Hematopoietic multipotent progenitor cell (in vitro differentiated cells): ENCODE measurements at regions not wholly inside any gene's neighbourhood (a gene's known extent, or its start where the extent isn't known, plus 50 kb on each side); places are given as distances from the start of the nearest gene placed in this dataset.

Experiments
- DNase-seq, 3 donors: peaks; one replicate each; pipeline ENCODE4 v3.0.0-alpha.2; 2011 to 2015; ENCODE audit warnings: low read depth in 2 of 3, low spot score in 2 of 3

GRCh38 chr17:77875051-77875780 lies 83.3 kb upstream of the TNRC6C start:
- no peak for DNase-seq

- DNase-seq: peak in 2 of 3 donors; percentile 24 to 26
These were observed 82.5 kb upstream of the TNRC6C start for GRCh38 chr17:77875881-77876509.

- no peak for DNase-seq
These were observed 81.5 kb upstream of the TNRC6C start for GRCh38 chr17:77877036-77877435.

GRCh38 chr17:77877646-77878355 lies 80.7 kb upstream of the TNRC6C start:
- no peak for DNase-seq

DNA sequence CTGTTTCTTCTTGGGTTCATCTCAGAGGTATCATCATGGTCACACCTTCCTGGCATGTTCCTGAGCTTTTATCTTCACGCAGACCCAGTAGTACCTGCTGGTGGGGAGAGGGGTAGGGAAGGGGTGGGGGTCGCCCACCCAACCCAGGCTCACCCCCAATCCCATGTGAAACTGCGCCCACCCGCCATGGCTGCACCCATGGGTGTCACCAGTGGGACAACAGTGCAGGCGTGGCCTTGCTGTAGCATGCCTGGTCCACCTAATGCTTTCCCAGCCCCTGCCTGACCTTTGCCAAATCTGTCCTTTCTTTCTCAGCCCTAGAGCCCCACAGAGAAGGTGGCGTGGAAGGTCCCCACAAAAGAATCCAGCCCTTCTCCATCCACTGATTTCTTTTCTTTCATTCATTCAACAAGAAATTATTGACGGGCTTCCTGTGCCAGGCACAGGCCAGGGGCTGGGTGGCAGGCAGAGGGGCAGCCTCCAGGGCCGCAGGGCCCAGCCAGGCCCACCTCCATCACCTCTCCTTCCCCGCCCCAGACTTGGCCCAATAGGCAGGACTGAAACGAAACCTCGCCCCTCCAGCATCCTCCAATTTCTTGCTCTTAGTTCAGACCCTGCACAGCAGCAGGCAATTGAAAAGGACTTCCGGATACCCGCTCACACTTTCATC lies 79.1 kb upstream of the TNRC6C start:
- no peak for DNase-seq

GRCh38 chr17:77879896-77880280 lies 78.6 kb upstream of the TNRC6C start:
- no peak for DNase-seq

DNA sequence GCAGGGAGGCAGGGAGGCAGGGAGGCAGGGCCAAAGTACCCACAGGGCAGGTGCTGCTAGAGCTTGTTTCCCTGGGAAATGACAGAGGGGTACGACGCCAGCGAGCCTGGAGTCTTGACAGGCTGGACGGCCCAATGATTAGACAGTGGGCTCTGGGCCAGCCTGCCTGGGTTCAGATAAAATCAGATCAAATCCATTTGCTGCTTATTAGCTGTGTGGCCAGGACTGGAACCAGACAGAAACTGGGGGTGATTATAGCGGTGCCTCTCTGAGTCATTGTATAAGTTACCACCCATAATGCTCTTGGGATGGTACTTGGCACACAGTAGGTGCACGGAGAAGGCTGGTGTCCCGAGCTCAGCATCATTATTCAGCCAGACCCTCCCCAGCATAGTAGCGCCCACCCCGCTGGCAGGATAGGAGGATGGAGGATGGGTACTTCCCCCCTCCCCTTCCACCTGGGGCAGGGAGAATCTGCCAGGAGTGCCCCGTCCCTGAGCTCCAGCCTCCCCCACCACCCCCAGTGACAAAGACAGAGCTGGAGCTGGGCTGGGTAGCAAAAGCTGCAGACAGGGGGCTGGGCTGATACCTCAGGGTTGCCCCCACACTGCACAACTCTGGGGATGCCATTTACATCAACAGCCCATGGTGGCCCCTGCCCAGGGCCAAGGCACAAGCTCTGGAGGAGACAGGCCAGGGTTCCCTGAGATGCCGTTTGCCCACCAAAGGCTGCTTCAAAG lies 77.6 kb upstream of the TNRC6C start:
- no peak for DNase-seq

- DNase-seq: peak; percentile 42 to 97 (median 90)
These were observed 77.0 kb upstream of the TNRC6C start for GRCh38 chr17:77881545-77881944.

DNA sequence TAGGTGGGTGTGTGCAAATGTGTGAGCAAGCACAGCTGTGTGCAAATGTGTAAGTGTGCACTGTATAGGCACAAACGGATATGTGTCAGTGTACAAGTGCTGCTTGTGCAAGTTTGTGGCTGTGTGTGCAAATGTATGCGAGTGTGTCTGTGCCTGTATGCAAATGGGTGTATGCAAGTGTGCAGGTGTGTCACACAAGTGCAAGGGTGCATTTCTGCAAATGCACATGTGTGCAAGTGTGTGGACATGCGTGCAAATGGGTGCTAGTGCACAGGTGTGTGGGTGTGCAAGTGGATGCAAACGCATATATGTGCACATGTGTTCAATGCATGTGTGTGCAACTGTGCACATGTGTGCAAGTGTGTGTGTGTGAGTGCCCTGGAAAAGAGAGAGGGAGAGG lies 76.5 kb upstream of the TNRC6C start:
- DNase-seq: no peak

DNA sequence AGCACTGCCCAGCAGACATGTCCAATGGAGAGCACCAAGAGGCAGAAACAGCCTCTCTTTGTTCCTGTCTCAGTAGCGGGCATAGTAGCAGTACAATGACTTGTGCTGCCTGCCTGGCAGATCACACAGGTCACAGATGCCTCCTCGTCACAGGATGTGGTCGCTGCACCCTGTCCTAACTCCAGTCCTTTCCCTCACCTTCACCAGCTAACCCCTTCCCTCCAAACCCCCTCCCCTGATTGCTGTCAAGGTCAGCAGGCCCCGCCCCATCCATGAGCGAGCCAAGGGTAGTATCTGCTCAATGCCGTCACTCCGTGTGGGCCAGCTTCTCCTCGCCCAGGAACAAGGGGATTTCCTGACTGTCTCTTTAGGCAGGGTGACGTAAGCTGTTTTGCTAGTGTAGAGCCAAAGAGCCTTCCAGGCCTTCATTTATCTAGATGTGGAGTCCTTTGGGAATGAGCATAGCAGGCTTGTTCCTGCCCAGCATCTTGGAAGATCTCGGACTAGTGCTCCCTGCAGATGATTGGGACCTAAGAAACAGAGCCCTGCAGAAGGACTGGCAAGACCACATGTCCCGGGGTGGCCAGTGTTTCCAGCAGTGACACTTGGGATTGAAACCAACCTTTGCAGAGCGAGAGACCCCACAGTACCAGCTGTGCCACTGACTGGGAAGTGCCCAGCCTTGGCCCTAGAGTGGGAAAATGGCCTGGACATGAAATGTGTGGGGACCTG lies 75.9 kb upstream of the TNRC6C start:
- DNase-seq: peak; percentile 74 to 81 (median 75)

DNA sequence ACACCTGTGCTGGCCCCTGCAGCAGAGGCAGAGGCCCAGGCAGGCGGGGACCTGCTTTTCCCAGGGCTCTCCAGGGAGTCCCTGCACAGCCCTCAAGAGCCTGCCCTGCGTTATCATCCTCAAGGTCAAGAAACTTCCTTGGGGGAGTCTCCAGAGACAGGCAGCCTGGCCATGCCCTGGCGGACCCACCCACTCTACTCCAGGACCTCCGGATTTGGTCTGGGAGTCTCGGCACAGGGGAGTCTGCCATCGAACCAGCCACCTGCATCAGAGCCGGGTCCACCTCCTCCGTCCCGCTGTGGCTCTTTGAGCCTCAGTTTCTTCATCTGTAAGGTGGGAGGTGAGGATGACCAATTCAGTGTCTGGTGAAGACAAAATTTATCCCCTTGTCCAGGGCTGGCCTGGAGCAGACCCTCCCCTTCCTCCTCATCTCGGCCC lies 75.3 kb upstream of the TNRC6C start:
- no peak for DNase-seq

- DNase-seq: no peak
These were observed 74.5 kb upstream of the TNRC6C start for GRCh38 chr17:77884019-77884418.

GRCh38 chr17:77884967-77885641 lies 73.4 kb upstream of the TNRC6C start:
- DNase-seq: no peak

DNA sequence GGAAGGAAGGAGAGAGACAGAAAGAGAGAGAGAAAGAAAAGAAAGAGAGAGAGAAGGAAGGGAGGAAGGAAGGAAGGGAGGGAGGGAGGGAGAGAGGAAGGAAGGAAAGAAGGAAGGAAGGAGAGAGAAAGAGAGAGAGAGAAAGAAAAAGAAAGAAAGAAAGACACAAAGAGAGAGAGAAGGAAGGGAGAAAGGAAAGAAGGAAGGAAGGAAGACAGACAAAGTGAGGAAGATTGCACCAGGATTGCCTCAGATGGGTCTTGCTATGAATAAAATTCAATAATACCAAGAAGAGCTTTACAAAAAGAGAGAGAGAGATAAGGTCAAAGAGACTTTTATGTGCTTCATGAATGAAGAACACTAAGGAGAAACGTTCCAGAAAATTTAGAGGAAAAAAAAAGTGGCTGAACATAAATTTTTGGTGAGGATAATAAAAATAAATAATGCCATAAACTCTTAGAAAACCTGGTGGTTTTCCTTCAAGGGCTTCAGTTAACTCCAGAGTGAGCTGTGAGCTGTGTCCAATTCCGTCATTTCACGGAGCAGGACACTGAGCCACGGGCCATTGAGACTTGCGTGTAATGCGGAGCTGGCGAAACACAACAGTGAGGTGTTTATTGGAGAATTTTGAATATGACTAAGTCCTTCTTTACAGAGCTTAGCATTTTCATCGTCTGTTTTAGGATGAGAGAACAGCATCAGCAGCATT lies 72.7 kb upstream of the TNRC6C start:
- no peak for DNase-seq

GRCh38 chr17:77886387-77886728 lies 72.1 kb upstream of the TNRC6C start:
- no peak for DNase-seq

- no peak for DNase-seq
These were observed 71.4 kb upstream of the TNRC6C start for GRCh38 chr17:77887110-77887463.

DNA sequence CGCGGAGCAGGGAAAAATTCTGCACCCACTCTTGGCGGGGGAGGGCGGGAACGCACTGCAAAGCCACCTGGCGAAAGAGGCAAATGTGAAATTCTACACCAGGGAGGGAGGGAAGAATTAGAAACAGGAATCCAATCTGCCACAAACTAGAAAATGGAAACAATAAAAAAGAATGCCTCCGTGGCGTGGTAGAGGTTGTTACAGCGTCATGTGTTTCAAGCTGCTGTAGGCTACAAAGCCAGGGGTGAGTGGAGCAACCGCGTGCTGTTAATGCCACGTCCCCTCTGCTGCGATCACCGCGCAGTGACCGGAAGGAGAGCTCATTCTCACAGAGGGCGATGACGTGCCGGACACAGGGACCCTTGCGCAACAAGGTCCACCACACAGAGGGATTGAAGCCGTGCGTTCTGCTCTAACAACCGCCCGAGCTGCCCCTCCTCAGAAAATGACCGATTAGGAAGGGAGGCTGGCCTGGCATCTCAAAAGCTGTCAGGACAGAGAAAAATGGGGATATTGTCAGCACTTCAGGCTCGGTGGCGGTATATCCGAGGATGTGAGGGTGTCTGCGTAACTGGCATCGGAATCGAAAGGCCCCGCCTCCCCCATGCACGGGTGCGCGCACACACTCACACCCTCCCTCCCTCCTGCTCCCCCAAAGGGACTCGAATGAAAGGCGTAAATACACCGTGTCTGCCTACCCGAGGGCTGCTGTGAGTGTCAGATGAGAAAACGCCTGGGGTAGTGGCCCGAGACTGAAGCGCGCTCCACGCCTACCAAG lies 70.8 kb upstream of the TNRC6C start:
- DNase-seq: peak; percentile 37 to 67 (median 59)
